NCI-H82 treated with DMSO at 0.1 percent for 48 hours (cell line): ENCODE measurements at regions not wholly inside any gene's neighbourhood (a gene's known extent, or its start where the extent isn't known, plus 50 kb on each side); places are given as distances from the start of the nearest gene placed in this dataset.
A peak's percentile ranks its signal among the peaks of the same experiment; 100 is the strongest.
"Not testable (repeated sequence)": the region's sequence is repeated elsewhere in the genome, so short reads cannot be mapped to it uniquely, and the experiment has no call there.

Experiments
- DNase-seq: peaks from one replicate; lab custom pipeline; 2025; ENCODE audit not compliant: unreplicated experiment; lab: John Stamatoyannopoulos, UW

DNA sequence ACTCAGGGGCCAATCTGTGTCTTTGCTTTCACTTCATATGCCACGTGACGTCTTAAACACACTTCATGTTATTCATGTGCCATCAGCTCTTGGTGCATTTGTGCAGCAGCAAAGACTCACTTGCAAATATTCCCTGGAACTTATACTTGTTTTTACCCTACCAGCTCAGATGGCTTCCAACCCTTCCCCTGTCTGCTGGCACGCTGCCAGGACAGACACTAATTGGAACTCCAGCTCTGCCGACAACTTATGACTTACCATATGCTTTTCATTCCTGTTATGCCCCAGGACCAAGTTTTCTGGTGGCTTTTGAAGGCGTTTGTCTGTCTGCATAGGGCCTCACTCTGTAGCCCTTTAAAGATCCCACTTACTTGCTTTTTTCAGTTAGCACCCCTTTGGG is 261.7 kb upstream of the GNPDA2 start:
- no peak for DNase-seq

DNA sequence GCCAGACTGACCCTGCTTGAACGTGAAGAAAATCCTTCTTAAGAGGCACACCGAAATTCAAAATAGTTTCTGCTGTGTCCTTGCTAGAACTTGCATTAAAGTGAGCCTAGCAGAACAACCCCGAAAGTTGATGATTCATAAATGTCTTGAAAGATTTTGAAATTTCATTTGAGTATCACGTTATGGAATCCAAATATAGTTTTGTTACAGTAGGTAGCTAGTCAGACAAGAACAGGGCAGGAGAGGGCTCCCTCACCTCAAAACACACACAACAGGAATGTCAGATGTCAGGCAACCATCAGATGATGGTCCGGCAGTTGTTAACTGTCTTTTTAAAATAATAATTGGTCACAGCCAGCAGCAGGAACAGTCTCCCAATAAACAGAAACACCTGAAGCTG is 259.6 kb upstream of the GNPDA2 start:
- DNase-seq: no peak

DNA sequence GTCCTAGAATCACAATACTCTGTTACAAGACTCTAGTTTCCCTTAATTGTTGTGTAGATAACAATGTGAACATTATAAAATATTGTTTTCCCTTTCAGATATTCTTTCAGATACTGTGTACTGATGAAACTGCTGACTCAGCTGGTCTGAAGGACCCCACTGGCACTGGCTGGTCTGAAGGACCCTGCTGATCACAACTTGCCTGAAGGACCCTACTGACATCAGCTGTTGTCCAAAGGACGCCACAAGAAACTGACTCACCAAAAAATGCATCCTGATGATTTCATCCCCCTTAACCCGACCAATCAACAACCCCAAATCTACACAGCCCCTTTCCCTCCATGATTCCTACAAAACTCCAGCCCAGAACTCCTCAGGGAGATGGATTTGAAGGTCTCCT is 258.8 kb upstream of the GNPDA2 start:
- DNase-seq: no peak

DNA sequence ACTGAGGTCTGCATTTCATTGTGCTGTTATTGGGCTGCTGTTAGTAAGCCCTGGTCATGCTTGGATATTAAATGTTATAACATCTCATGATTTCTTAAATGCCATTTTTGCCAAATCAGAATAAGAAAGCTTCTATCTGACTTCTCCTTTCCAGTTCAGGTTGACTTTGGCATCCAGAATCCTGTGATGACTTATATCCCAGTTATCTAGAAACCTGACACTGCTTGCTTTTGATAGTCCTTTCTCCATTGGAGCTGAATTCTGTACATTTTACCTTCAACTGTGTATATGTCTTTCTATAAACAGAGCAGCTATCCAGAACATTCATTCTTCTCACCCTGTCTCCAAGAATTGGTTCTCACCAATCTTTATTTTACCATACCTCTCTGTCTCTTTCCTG is 257.7 kb upstream of the GNPDA2 start:
- DNase-seq: no peak

DNA sequence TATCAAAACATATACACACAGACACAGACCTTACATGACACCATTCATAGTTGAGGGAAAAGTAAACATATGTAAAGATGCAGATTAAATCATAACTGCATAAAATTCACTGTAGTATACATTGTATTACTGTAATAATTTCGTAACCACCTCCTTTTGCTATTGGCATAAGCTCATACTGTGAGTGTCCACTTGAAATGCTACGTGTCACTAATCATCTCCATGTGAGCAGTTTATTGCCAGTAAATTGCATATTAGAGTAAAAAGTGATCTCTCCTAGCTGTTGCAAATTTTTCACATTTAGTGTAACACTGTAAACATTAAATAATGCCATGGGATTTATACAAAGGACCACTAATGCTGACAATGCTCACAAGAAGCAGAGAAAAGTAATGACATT is 256.7 kb upstream of the GNPDA2 start:
- DNase-seq: no peak

DNA sequence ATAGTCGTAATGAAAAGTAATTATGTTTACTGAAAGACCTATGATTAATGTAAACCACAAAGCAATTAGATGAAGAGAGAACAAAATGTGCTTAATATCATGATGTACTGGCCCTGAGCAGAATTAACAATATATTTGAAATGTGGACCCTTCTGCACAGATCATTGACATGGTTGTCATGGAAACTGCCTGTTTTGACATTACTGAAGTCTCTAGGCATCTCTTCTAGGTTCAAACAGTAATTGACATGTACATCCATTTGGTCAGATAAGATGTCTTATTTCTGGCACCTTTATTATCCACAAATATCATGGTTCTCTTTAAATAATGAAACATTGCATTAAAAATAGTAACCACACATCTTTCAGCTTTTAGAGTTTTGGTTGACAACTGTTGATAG is 251.7 kb upstream of the GNPDA2 start:
- no peak for DNase-seq

DNA sequence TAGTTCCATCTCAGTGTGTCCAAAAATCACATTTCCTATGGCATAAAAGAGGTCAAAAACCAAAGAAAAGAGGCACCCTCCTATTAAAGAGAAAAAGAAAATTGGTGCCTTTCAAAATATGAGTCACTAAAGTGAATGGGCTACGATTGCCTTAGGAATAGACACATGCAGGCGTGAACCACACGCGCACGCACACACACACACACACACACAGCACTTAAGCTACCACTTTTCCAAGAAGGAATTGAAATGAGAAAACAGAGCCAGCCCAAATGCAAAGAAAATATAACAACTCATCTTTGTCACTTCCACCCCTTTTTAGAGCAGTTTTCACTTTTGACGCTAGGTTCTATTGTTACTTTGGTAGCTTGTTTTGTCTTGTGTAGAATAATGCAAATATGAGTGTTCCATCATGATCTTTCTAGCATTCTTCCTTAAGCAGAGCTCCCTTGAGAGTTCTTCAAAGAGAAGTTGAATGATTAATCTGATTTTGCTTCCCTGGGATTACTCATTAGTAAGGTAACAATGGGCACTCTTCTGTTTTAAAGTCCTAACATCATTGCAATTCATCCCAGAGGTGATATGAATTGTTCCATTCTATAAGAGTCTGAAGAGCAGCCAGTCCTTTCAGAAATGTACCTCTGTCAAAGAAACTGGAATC is 239.2 kb upstream of the GNPDA2 start:
- DNase-seq: no peak

DNA sequence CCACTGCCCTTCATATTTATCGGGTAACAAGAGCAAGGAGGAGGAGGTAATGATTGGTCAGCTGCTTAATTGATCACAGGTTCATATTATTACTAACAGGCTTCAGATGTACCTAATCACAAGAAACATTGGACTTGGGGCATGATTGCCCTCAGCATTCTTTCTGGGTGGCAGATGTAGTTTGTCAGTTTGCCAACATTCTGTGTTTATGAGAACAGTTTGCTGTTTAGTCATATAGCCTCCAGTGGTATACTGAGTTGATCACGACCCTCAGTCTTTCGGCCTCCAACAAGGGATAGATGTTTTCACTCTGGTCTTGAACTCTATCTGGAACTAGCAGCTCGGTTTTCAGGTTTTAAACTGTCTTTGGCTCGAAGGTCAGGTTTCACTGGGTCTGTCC is 237.7 kb upstream of the GNPDA2 start:
- not testable (repeated sequence) for DNase-seq

DNA sequence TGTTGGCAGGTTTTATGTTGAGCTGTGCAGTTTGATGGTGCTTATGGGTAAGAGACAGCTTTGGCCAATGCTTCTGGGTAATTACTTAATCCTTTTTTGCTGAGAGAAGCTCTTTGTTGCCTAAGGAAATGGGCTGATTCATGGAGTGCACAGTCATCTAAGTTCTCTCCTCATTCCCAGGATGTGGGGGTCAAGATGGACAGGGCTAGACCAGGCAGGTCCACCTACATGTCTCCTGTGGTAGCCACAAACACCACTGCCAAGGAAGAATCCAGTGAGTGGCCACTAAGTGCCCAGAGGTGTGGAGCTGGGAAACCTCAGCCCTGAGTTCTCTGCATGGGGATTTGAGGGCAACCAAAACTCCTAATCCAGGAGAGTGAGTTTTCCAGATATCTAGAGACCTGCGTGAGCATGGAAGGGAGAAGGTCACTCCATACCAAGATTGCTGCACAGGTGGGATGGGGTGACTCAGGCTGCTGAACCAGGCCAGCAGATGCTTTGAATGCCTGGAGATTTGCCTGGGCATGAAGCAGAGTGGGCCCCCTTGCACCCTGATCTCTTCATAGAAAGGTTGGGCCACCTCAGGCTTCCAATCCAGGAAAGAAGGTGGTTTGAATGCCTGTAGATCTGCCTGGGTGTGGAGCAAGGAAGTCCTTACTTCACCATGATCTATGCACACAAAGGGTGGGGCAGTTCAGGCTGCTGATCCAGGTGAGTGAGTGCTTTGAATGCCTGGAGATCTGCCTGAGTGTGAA is 234.8 kb upstream of the GNPDA2 start:
- DNase-seq: no peak

DNA sequence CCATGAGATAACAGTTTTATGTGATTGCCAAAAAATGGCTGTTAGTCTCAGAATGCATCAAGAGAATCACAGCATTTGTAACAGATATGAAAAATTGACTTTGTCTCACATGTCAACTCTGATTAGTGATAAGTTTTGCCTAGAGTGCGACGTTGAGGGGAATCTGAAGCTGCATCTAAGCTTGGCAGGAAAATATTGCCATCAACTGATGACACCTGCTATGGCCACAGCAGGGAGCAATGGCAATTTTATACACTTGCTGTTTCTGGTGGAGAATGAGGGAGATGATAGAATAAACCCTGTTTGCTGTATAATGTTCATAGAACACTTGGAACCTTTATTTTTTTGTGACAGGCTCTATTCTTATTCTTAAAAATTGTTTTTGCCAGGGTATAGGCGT is 205.4 kb upstream of the GNPDA2 start:
- no peak for DNase-seq

DNA sequence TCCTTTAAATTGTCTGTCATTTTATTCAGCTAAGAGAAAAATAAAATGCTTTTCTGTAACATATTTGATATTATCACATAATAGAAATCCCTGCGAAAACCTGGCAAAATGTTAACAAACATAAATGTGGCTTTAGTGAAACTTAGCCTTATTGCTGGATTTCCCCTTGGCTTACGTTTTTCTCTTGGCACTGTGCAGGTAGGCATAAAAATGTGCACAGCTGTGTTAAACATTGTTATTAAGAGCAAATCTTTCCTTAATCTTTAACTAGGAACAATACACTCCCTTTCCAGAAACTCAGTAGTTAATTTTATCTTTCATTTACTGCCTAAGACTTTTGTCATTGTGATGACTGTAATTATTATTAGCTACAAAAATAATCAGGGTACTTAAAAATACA is 202.4 kb upstream of the GNPDA2 start:
- no peak for DNase-seq

DNA sequence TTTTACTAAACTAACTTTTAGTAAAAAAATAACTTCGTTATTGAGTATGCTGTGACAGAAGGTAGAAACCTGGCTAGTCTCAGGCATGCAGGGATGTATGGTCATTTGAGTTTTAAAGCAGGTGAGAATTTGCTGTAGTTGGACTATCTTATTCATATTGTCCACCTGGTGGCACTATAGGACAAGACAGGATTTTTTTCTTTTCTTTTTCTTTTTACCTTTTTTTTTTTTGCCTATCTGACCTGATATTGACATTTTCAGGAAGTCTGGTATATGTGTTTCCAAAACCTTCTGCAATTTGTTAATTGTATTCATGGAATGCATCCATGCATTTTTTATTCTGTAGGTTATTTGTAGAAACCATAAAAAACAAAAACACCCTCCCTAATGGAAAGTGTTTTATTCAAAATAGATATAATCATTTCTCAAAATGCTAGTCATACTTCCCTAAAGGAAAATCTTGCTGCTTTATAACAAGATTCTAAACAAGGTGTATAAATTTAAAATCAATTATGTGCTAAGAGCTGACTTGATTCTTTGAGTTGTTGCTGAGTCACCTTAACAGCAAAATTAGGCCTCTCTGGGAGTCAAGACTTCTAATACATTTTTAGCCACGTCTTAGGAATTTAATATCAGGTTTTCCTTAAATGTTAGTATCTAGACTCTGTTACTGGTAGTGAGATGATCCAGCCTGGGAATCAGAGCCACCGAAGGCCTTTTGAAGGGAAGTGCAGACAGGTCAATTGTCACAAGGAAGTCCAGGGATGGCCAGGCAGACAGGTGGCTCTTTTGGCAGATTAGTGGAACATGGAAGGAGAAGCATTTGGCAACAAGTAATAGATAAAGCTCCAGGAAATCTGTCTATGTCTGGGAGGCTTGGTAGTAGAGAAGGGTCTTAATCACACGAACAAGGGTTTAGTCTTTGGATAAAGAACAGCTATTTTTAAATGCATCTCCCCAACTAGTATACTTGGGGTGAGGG is 201.3 kb upstream of the GNPDA2 start:
- DNase-seq: peak; percentile 10

DNA sequence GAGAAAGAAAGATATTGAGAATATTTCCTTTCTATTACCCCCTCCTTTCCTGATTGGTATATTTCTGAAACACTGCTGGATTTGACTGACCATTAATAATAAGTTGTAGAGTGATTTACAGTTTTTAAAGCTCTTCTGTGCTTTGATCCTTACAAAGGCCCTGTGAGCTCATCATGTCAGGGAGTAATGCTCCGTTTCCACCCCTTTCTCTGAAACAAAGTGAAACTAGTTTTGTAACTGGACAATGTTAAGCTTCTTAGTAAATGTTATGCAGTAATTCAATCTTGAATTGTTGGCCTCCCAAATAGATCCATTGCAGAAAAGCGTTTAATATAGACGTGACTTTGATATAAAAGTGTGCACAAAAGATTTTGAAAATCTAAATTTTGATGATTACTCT is 190.1 kb upstream of the GNPDA2 start:
- DNase-seq: no peak

DNA sequence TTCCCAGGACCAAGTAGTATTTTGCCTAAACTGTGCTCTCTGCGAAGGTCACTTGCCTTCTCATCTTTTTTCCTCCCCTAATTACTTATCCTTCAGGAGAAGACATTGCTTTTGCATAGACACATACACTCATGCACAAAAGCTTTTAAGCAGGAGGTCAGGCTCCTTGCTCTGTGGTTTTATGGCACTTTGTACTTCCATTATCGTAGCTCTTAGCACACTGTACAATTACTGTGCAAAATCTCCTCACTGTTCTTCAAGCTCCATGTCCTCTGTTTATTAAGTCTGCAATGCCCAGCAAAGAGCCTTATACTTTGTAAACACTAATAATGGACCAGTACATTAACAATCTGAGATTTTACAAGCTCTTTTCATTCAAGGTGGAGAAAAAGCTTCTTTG is 188.4 kb upstream of the GNPDA2 start:
- DNase-seq: no peak

DNA sequence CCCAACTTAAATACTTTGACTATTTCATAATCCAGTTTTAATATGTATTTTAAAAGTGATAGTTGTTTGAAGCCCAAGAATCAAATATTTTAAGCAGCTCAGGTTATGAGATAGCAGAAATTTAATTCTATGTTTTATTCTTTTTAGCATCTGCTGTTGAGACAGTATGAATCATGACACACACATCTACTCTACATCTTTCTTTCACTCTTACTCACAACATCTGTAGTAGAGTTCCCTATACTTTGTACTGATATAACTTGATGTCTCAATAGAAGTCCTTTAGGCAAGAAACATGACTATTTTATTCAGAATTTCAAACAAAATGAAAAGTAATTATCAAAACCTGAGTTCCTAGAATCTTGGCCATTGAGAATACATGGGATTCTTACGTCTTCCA is 187.9 kb upstream of the GNPDA2 start:
- DNase-seq: no peak

DNA sequence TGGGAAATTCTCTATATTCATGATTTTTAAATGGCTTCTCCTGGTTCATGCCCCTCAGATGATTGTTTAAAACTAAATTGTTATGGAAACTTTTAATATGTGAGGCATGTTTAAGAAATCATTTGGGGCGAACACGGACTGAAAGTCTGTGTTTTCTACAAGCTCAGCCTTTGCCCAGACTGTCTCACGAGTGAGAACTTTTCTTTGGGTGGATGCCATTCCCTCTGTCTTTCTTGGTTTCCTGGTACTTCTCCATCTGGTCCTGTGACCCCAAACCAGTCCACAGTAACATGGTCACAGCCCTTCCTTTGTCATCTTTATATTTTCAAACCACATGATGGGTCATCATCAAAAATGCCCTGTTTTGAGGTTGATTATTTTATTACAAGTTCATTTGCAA is 186.6 kb upstream of the GNPDA2 start:
- DNase-seq: no peak

DNA sequence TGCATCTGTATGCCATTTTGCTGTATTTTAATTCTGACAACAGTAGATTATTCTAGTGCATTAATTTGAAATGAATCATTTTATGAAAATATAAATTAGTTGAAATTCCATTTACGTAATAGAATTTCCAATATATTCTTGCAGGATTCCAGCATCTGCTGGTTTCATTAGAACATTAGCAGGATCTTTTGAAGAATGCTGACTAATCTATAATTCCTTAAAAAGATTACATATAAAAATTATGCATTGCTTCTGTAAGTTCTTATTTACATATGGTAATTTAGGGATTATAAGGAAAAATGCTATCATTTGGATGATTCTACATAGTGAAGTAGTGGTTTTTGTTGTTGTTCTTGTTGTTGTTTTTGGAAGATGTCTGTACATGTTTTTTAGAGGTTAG is 182.2 kb upstream of the GNPDA2 start:
- no peak for DNase-seq

DNA sequence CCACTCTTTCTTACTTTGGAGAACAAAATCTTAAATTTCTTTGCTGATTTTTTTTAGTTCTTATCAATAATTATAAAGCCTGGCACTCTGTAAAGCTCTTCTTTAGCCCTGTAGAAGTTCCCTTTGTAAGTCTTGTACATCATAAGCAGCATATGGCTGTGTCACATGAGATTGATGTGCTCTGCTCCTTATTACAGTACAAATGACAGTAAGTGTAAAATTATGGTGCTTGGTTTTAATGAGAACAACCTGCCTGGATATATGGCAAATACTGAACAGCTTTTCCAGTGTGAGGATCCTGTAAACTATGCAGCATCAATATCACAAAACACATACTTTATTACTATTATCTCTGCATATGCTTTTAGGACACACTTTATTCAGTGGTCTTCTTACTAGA is 145.9 kb upstream of the GNPDA2 start:
- no peak for DNase-seq

DNA sequence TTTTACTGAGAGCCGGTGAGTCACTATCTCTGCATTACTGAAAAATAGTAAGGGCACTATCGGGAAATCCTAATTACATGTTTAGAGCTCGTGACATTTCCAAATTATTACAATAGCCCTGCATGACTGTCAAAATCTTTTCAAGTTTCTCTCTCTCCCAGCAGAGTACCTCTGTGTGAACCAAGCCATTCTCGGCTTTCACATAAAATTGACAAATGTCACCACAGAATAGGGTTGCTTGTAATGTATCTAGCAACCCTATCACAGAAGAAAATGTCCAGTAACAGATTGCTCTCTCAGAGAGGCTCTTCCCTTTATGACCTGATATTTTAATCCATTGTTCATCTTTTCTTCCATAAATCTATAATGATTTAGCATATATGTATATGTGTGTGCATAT is 144.8 kb upstream of the GNPDA2 start:
- no peak for DNase-seq

DNA sequence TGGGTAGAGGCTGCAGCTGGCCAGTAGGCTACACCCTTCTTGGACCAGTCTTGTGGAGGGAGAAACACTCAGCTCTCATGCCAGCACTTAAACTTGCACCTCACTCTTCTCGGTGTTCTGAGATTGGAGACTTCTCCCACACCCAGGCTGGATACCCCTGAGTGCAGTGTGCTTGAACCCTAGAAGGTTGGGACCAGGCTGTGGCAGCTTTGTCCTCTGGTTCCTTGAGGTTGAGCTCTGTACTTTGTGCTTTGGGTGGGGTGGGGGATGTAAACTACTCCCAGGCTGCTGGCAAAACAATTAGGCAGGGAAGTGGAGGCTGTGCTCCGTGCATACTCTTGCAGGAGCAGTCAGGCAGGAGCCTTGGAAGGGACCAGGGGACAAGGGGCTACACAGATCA is 143.6 kb upstream of the GNPDA2 start:
- DNase-seq: no peak

DNA sequence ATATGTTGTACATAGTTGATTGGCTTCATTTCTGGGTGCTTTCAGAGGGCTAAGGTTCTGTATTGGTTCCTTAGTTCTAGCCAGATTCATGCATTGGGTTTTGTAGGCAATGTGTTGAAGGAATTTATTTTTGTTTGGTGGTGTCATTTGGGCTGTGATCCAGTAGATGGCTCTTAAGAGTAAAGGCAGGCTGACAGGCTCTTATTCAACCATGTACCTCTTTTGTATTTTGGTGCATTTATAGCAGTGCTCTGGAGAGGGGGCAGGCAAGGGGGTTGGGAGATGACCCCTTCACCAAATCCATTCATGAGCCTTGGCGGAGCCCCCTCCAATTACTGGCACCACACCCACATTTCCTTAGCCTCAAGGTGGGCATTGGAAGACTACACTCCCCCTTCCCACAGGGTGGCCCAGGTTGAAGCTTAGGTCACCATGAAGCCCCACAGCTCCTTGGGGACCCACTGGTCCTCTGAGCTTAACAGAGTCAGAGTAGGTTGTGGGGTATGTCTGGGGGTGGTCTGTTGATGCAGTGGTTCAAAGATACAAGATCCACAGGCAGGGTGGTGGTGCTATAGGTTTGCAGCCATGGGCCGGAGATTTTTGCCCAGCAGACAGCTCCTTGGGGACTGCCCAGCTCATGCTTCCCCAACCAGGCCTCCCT is 143.0 kb upstream of the GNPDA2 start:
- no peak for DNase-seq
